ENCODE measurements at regions not wholly inside any gene's neighbourhood (a gene's known extent, or its start where the extent isn't known, plus 50 kb on each side); places are given as distances from the start of the nearest gene placed in this dataset.

- TF ChIP-seq CTCF (IDR thresholded peaks at IDR 0.05) (no peak), POLR2A (IDR thresholded peaks at IDR 0.05) (no peak)
Measured at GRCh38 chr2:129793431-129793902, 186.0 kb upstream of the RAB6C start.

Data from thyroid gland (tissue), 4 donors.